GM23248 (cell line): ENCODE measurements at regions not wholly inside any gene's neighbourhood (a gene's known extent, or its start where the extent isn't known, plus 50 kb on each side); places are given as distances from the start of the nearest gene placed in this dataset.

Experiments
- EZH2 ChIP-seq: fragments of 200-600 bp; sonication (generic); IDR thresholded peaks from 2 replicates; pipeline ENCODE4 v1.6.1; 2018; ENCODE audit warnings: antibody characterized with exemption, mild to moderate bottlenecking; ENCODE audit not compliant: insufficient read depth, poor library complexity, severe bottlenecking
- EZH2phosphoT487 ChIP-seq: fragments of 200-600 bp; sonication (generic); IDR thresholded peaks from 2 replicates; pipeline ENCODE4 v1.6.1; 2018; ENCODE audit warnings: antibody characterized with exemption, moderate library complexity, mild to moderate bottlenecking, low read depth; ENCODE audit not compliant: insufficient read depth

DNA sequence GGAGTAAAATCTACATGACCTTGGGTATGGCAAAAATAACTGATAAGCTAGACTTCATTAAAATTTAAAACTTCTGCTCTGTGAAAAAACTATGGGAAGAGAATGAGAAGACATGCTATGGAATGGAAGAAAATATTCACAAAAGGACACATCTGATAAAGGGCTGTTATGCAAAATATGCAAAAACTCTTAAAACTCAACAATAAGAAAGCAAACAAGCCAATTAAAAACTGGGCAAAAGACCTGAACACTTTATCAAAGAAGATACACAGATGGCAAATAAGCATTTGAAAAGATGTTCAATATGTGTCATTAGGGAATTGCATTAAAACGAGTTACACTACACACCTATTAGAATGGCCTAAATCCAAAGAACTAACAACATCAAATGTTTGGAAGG is 439.5 kb downstream of the EFNA5 start:
- TF ChIP-seq EZH2phosphoT487: no peak
- no peak for TF ChIP-seq EZH2
